ENCODE measurements at regions not wholly inside any gene's neighbourhood (a gene's known extent, or its start where the extent isn't known, plus 50 kb on each side); places are given as distances from the start of the nearest gene placed in this dataset.

GRCh38 chr2:60603533-60604190, 50.2 kb upstream of the BCL11A start:
- TF ChIP-seq GATA1 (IDR thresholded peaks at IDR 0.05; ENCODE audit: low read depth, low read length): no peak
- no peak for TF ChIP-seq POLR2A (IDR thresholded peaks at IDR 0.05; ENCODE audit: low read length)
- DNase-seq: no peak

- DNase-seq: peak in 1 of 2 experiments; percentile 53
- TF ChIP-seq POLR2A (IDR thresholded peaks at IDR 0.05; ENCODE audit: low read length): no peak
- TF ChIP-seq GATA1 (IDR thresholded peaks at IDR 0.05; ENCODE audit: low read depth, low read length): no peak
These were observed 51.1 kb upstream of the BCL11A start for GRCh38 chr2:60604486-60605064.

- TF ChIP-seq GATA1 (IDR thresholded peaks at IDR 0.05; ENCODE audit: low read depth, low read length) (no peak), POLR2A (IDR thresholded peaks at IDR 0.05; ENCODE audit: low read length) (no peak)
- DNase-seq: no peak
These were observed 52.4 kb upstream of the BCL11A start for GRCh38 chr2:60605866-60606265.

GRCh38 chr2:60608679-60609078, 55.2 kb upstream of the BCL11A start:
- TF ChIP-seq POLR2A (IDR thresholded peaks at IDR 0.05; ENCODE audit: low read length): no peak
- TF ChIP-seq GATA1 (IDR thresholded peaks at IDR 0.05; ENCODE audit: low read depth, low read length): no peak
- no peak for DNase-seq

- no peak for TF ChIP-seq POLR2A (IDR thresholded peaks at IDR 0.05; ENCODE audit: low read length)
- TF ChIP-seq GATA1 (IDR thresholded peaks at IDR 0.05; ENCODE audit: low read depth, low read length): no peak
- DNase-seq: no peak
These were observed 58.6 kb upstream of the BCL11A start for GRCh38 chr2:60612033-60612432.

GRCh38 chr2:60614319-60614718, 60.9 kb upstream of the BCL11A start:
- TF ChIP-seq POLR2A (IDR thresholded peaks at IDR 0.05; ENCODE audit: low read length) (no peak), GATA1 (IDR thresholded peaks at IDR 0.05; ENCODE audit: low read depth, low read length) (no peak)
- no peak for DNase-seq

GRCh38 chr2:60621688-60622429, 68.4 kb upstream of the BCL11A start:
- no peak for DNase-seq
- TF ChIP-seq GATA1 (IDR thresholded peaks at IDR 0.05; ENCODE audit: low read depth, low read length) (no peak), POLR2A (IDR thresholded peaks at IDR 0.05; ENCODE audit: low read length) (no peak)

GRCh38 chr2:60623040-60623439, 69.6 kb upstream of the BCL11A start:
- no peak for DNase-seq
- TF ChIP-seq GATA1 (IDR thresholded peaks at IDR 0.05; ENCODE audit: low read depth, low read length): no peak
- TF ChIP-seq POLR2A (IDR thresholded peaks at IDR 0.05; ENCODE audit: low read length): no peak

GRCh38 chr2:60627412-60627811, 74.0 kb upstream of the BCL11A start:
- TF ChIP-seq GATA1 (IDR thresholded peaks at IDR 0.05; ENCODE audit: low read depth, low read length) (no peak), POLR2A (IDR thresholded peaks at IDR 0.05; ENCODE audit: low read length) (no peak)
- no peak for DNase-seq

- TF ChIP-seq GATA1 (IDR thresholded peaks at IDR 0.05; ENCODE audit: low read depth, low read length) (no peak), POLR2A (IDR thresholded peaks at IDR 0.05; ENCODE audit: low read length) (no peak)
- no peak for DNase-seq
These were observed 74.6 kb upstream of the BCL11A start for GRCh38 chr2:60628026-60628425.

GRCh38 chr2:60628615-60629304, 75.3 kb upstream of the BCL11A start:
- TF ChIP-seq POLR2A (IDR thresholded peaks at IDR 0.05; ENCODE audit: low read length): no peak
- no peak for TF ChIP-seq GATA1 (IDR thresholded peaks at IDR 0.05; ENCODE audit: low read depth, low read length)

GRCh38 chr2:60629305-60629662, 75.8 kb upstream of the BCL11A start:
- DNase-seq: no peak
- TF ChIP-seq POLR2A (IDR thresholded peaks at IDR 0.05; ENCODE audit: low read length): no peak
- no peak for TF ChIP-seq GATA1 (IDR thresholded peaks at IDR 0.05; ENCODE audit: low read depth, low read length)

More at GRCh38 chr2:60628615-60629304, 75.3 kb upstream of the BCL11A start:
- DNase-seq: no peak

- DNase-seq: no peak
- TF ChIP-seq GATA1 (IDR thresholded peaks at IDR 0.05; ENCODE audit: low read depth, low read length) (no peak), POLR2A (IDR thresholded peaks at IDR 0.05; ENCODE audit: low read length) (no peak)
These were observed 76.4 kb upstream of the BCL11A start for GRCh38 chr2:60629801-60630385.

GRCh38 chr2:60633615-60634014, 80.2 kb upstream of the BCL11A start:
- TF ChIP-seq POLR2A (IDR thresholded peaks at IDR 0.05; ENCODE audit: low read length): no peak
- no peak for TF ChIP-seq GATA1 (IDR thresholded peaks at IDR 0.05; ENCODE audit: low read depth, low read length)
- DNase-seq: no peak

All from erythroblast (primary cell).